Neural progenitor cell (in vitro differentiated cells): ENCODE measurements at regions not wholly inside any gene's neighbourhood (a gene's known extent, or its start where the extent isn't known, plus 50 kb on each side); places are given as distances from the start of the nearest gene placed in this dataset.

Experiments
- DNase-seq: peaks from one replicate; pipeline ENCODE4 v3.0.0-alpha.2; 2016; ENCODE audit warnings: low spot score
- H2AFZ ChIP-seq: fragments of 200-600 bp; sonication (generic); replicated peaks from 2 replicates; pipeline ENCODE4 v1.6.1; 2016; ENCODE audit warnings: antibody characterized with exemption
- H3F3A ChIP-seq: fragments of 200-600 bp; sonication (generic); 2 replicates; pipeline ENCODE4 v1.6.1; 2016; ENCODE audit warnings: antibody characterized with exemption, low read depth
- H3K27ac ChIP-seq: fragments of 200-600 bp; sonication (generic); 2 replicates; pipeline ENCODE4 v1.5.1; 2016; ENCODE audit warnings: mild to moderate bottlenecking
- H3K27me3 ChIP-seq: fragments of 200-600 bp; sonication (generic); 2 replicates; pipeline ENCODE4 v1.6.1; 2016; ENCODE audit warnings: mild to moderate bottlenecking, moderate library complexity
- H3K36me3 ChIP-seq: fragments of 200-600 bp; sonication (generic); 2 replicates; pipeline ENCODE4 v1.5.1; 2016
- H3K4me1 ChIP-seq: fragments of 200-600 bp; sonication (generic); 2 replicates; pipeline ENCODE4 v1.6.1; 2016; ENCODE audit warnings: mixed run types
- H3K4me2 ChIP-seq: fragments of 200-600 bp; sonication (generic); 2 replicates; pipeline ENCODE4 v1.6.1; 2016
- H3K4me3 ChIP-seq: fragments of 200-600 bp; sonication (generic); 2 replicates; pipeline ENCODE4 v1.5.1; 2016
- H3K79me2 ChIP-seq: fragments of 200-600 bp; sonication (generic); 2 replicates; pipeline ENCODE4 v1.6.1; 2016; ENCODE audit warnings: low read depth
- H3K9ac ChIP-seq: fragments of 200-600 bp; sonication (generic); 2 replicates; pipeline ENCODE4 v1.6.1; 2016
- H3K9me3 ChIP-seq: fragments of 200-600 bp; sonication (generic); 2 replicates; pipeline ENCODE4 v1.5.1; 2016; ENCODE audit warnings: low read depth
- H4K20me1 ChIP-seq: fragments of 200-600 bp; sonication (generic); 2 replicates; pipeline ENCODE4 v1.6.1; 2016; ENCODE audit warnings: low read depth
- H3K27ac Mint-ChIP-seq: 3 replicates; pipeline ENCODE4 v1.8.0; 2021; ENCODE audit warnings: mixed read lengths
- H3K27me3 Mint-ChIP-seq: 2 replicates; pipeline ENCODE4 v1.8.0; 2022; ENCODE audit warnings: low read depth, mild to moderate bottlenecking, inconsistent platforms, moderate library complexity, mixed read lengths; ENCODE audit not compliant: insufficient read depth
- H3K36me3 Mint-ChIP-seq: 3 replicates; pipeline ENCODE4 v1.8.0; 2021; ENCODE audit warnings: mixed read lengths
- H3K4me1 Mint-ChIP-seq: 3 replicates; pipeline ENCODE4 v1.8.0; 2021; ENCODE audit warnings: mixed read lengths
- H3K4me3 Mint-ChIP-seq: 3 replicates; pipeline ENCODE4 v1.8.0; 2021; ENCODE audit warnings: mild to moderate bottlenecking, moderate library complexity, mixed read lengths
- H3K9me3 Mint-ChIP-seq: 3 replicates; pipeline ENCODE4 v1.8.0; 2020; ENCODE audit warnings: mixed read lengths
- EZH2 ChIP-seq: fragments of 200-600 bp; sonication (generic); IDR thresholded peaks from 2 replicates; pipeline ENCODE4 v1.6.1; 2017; ENCODE audit warnings: antibody characterized with exemption, mild to moderate bottlenecking, moderate library complexity
- EZH2phosphoT487 ChIP-seq: fragments of 200-600 bp; sonication (generic); IDR thresholded peaks from 2 replicates; pipeline ENCODE4 v1.6.1; 2017; ENCODE audit warnings: antibody characterized with exemption
- TF ChIP-seq, protein P1 (sequence below): fragments of 200-600 bp; sonication (generic); IDR thresholded peaks from 2 replicates; pipeline ENCODE4 v1.5.1; 2017; ENCODE audit warnings: antibody characterized with exemption, mild to moderate bottlenecking

DNA sequence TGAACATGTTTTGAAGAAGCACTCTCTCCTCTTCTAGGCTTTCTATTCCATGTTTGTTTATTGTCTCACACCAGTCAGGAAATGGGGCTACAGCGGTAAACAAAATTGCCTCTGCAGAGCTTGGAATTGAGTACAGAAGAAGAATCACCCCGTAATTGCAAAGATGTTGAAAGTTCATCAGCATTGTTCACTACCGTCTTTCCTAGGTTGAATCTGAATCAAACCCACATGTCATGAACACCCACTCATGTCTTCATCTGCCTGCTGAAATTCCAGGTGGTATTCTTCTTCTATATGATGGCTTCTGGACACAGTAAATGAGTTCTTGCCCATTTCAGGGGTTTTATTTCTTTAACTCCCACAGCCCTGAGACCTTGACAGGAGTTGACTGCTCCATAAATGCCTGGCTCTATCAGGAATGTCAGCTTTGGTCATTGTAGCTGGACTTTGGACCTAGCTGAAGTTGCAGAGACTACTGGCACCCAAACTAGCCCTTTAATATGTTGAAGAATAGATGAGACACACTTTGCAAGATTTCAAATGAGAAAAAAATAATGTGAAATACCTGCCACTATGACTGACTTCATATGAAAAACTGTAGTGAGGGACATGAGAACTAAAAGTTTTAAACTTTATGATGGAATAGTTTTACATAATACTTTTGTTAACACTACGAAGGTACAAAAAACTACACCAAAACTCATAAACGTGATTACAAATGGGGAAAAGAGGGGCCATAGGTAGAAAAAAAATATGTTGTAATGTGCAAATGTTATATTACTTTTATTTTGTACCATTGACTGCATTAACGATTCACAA, 1235.3 kb upstream of the ZEB2 start:
- Histone ChIP-seq H3K9ac (no peak overlapping the region), H3K27ac (no peak overlapping the region), H3K4me2 (no peak overlapping the region), H3K4me3 (no peak overlapping the region), H3K4me1 (peaks cover 38% of the 10 kb centered on the region), H3K27me3 (no peaks in the 10 kb centered on the region), H3F3A (peaks cover 22% of the 10 kb centered on the region), H2AFZ (no peak overlapping the region), H4K20me1 (no peaks in the 10 kb centered on the region), H3K36me3 (no peaks in the 10 kb centered on the region), H3K9me3 (no peaks in the 10 kb centered on the region), H3K79me2 (no peaks in the 10 kb centered on the region)
- no peaks in the 10 kb centered on the region for H3K9me3 Mint-ChIP-seq
- H3K36me3 Mint-ChIP-seq: no peaks in the 10 kb centered on the region
- no peak overlapping the region for H3K4me3 Mint-ChIP-seq
- peaks cover 27% of the 10 kb centered on the region for H3K4me1 Mint-ChIP-seq
- H3K27me3 Mint-ChIP-seq: peaks cover 8% of the 10 kb centered on the region
- no peak overlapping the region for H3K27ac Mint-ChIP-seq
- no peak for TF ChIP-seq EZH2
- TF ChIP-seq, protein P1, sequence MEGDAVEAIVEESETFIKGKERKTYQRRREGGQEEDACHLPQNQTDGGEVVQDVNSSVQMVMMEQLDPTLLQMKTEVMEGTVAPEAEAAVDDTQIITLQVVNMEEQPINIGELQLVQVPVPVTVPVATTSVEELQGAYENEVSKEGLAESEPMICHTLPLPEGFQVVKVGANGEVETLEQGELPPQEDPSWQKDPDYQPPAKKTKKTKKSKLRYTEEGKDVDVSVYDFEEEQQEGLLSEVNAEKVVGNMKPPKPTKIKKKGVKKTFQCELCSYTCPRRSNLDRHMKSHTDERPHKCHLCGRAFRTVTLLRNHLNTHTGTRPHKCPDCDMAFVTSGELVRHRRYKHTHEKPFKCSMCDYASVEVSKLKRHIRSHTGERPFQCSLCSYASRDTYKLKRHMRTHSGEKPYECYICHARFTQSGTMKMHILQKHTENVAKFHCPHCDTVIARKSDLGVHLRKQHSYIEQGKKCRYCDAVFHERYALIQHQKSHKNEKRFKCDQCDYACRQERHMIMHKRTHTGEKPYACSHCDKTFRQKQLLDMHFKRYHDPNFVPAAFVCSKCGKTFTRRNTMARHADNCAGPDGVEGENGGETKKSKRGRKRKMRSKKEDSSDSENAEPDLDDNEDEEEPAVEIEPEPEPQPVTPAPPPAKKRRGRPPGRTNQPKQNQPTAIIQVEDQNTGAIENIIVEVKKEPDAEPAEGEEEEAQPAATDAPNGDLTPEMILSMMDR: no peak
- no peak for TF ChIP-seq EZH2phosphoT487
- no peak for DNase-seq

DNA sequence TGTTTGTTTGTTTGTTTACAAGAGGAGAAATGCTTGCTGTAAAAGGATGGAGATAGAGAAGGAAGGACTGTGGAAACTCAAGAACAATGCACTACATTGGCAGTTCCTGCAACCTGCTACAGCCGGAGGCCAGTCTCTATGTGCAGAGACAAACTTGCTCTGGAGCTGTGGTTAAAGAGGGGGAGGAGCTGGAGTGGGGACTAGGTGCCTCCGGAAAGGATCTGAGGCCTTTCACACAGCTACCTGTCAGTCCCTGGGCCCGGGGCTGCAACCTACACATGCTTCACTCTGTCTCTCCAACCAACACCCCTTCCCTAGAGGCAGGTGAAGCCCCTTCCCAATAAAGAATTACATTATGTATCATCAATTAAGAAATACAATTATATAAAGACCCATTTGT, 1234.0 kb upstream of the ZEB2 start:
- Histone ChIP-seq H4K20me1 (no peaks in the 10 kb centered on the region), H3K4me2 (no peak overlapping the region), H3K79me2 (no peaks in the 10 kb centered on the region), H3K36me3 (no peaks in the 10 kb centered on the region), H3K9ac (no peak overlapping the region), H3F3A (peaks cover 22% of the 10 kb centered on the region), H2AFZ (no peak overlapping the region), H3K4me3 (no peak overlapping the region), H3K9me3 (no peaks in the 10 kb centered on the region), H3K4me1 (peaks cover 25% of the 10 kb centered on the region), H3K27ac (no peak overlapping the region), H3K27me3 (no peaks in the 10 kb centered on the region)
- Mint-ChIP-seq H3K9me3 (no peaks in the 10 kb centered on the region), H3K27me3 (peaks cover 8% of the 10 kb centered on the region), H3K4me1 (peaks cover 24% of the 10 kb centered on the region), H3K36me3 (no peaks in the 10 kb centered on the region), H3K27ac (no peak overlapping the region), H3K4me3 (no peak overlapping the region)
- DNase-seq: no peak
- TF ChIP-seq EZH2 (no peak), EZH2phosphoT487 (no peak)
- TF ChIP-seq, protein P1: no peak

DNA sequence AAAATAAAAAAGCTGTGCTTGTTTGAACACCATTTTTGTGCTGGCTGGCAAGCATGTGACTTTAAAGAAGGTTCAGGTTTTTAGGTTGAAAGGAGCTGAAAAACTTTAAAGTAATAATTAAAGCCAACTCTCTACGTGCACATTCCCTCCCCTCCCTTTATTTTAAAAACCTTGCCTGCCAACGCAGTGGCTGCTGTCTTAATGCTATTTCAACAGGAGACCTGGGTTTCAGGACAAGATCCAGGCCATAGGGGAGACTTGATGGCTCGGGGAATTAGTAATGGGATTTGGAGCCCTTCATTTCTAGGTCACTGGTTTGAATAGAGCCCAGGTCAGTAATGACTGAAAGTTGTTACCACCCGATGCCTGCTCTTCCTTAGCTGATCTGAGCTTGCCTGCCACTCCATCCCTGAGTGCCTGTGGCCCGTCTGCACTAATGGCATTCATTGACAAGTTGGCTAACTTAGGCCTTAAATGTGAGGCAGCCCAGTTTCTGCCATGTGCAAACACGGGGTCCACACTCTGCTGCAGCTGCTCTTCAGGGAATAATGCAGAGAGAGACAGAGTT, 1233.2 kb upstream of the ZEB2 start:
- Mint-ChIP-seq H3K4me1 (peaks cover 24% of the 10 kb centered on the region), H3K9me3 (no peaks in the 10 kb centered on the region), H3K4me3 (no peak overlapping the region), H3K36me3 (no peaks in the 10 kb centered on the region), H3K27me3 (peaks cover 8% of the 10 kb centered on the region), H3K27ac (no peak overlapping the region)
- no peaks in the 10 kb centered on the region for H3K36me3 ChIP-seq
- H3F3A ChIP-seq: peaks cover 22% of the 10 kb centered on the region
- H3K27ac ChIP-seq: no peak overlapping the region
- no peak overlapping the region for H3K9ac ChIP-seq
- no peaks in the 10 kb centered on the region for H4K20me1 ChIP-seq
- H3K4me1 ChIP-seq: peaks cover 22% of the 10 kb centered on the region
- peak overlapping the region; percentile 47 for H3K4me2 ChIP-seq
- H3K27me3 ChIP-seq: no peaks in the 10 kb centered on the region
- no peaks in the 10 kb centered on the region for H3K79me2 ChIP-seq
- TF ChIP-seq, protein P1: no peak
- TF ChIP-seq EZH2: no peak
- no peak for TF ChIP-seq EZH2phosphoT487
- peak; percentile 69 for DNase-seq
- no peak overlapping the region for H2AFZ ChIP-seq
- no peak overlapping the region for H3K4me3 ChIP-seq
- H3K9me3 ChIP-seq: no peaks in the 10 kb centered on the region
